Cardiac fibroblast (primary cell): ENCODE measurements at regions not wholly inside any gene's neighbourhood (a gene's known extent, or its start where the extent isn't known, plus 50 kb on each side); places are given as distances from the start of the nearest gene placed in this dataset.
"Not testable (repeated sequence)": the region's sequence is repeated elsewhere in the genome, so short reads cannot be mapped to it uniquely, and the experiment has no call there.

Experiments used
- DNase-seq, 2 donors: peaks; one replicate each; pipeline versions ENCODE4 v3.0.0 to v3.0.0-alpha.2; 2010; ENCODE audit warnings: low read depth in 2 of 2
- H3K4me3 ChIP-seq, 2 donors: replicated peaks in 1 of 2; 1 replicate in 1 of 2; 2 replicates in 1 of 2; pipeline ENCODE4 v1.5.1; 2011; ENCODE audit warnings: low read depth in 2 of 2, low read length in 2 of 2, mild to moderate bottlenecking in 2 of 2, moderate library complexity in 1 of 2
- TF ChIP-seq, protein P1 (sequence below): IDR thresholded peaks from one replicate; pipeline ENCODE4 v1.5.1; 2011; ENCODE audit warnings: low read depth, mild to moderate bottlenecking, low read length, inconsistent platforms

DNA sequence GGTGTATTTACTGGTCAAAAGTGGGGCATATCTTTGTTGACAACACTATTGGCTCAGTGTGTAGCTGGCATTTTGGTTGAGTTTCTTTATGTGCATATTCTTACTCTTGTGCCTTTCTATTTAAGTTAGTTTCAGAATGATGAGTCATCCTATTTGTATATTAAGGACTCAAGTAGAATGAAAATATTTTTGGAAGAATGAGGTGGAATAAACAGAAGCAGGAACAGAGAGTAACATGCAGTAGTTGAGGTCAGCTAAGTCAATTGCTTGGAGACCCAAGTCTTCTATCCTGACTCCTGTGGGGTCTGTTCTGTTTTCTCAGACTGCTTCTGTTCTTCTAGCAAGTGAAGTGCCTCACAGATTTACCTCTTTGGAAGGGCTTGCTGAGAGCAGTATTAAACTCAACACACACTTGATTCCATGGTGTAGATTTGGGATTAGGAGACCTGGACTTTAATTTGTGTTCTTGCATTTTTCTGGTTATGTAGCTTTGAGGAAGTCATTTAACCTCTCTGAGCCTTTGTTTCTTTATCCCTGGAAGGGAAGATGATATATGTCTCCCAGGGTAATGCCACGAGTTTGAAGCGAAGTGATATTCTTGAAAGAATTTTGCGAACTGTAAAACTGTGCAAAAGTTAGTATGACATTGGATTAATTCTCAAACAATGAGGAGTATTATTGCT is 324.3 kb downstream of the QKI start:
- no peak overlapping the region for H3K4me3 ChIP-seq
- TF ChIP-seq, protein P1, sequence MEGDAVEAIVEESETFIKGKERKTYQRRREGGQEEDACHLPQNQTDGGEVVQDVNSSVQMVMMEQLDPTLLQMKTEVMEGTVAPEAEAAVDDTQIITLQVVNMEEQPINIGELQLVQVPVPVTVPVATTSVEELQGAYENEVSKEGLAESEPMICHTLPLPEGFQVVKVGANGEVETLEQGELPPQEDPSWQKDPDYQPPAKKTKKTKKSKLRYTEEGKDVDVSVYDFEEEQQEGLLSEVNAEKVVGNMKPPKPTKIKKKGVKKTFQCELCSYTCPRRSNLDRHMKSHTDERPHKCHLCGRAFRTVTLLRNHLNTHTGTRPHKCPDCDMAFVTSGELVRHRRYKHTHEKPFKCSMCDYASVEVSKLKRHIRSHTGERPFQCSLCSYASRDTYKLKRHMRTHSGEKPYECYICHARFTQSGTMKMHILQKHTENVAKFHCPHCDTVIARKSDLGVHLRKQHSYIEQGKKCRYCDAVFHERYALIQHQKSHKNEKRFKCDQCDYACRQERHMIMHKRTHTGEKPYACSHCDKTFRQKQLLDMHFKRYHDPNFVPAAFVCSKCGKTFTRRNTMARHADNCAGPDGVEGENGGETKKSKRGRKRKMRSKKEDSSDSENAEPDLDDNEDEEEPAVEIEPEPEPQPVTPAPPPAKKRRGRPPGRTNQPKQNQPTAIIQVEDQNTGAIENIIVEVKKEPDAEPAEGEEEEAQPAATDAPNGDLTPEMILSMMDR, result no peak
- DNase-seq, result no peak

DNA sequence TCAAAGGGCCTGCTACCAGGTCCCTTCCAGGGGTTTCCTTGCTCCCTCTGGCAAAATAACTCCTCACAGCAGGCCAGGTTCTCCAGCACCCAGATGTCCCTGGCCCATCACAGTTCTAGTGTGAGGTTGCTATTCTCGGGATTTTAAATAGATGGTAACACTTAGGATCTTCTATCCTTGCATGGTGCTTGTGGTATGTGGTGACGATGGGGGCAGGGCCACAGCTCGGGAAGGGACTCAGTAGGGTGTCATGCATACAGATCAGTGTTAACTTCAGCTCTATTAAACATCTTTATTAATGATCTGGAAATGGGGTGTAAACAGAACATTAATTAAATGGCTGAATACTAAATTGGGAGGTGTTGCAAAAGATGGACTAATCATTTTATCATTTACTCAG is 323.8 kb downstream of the QKI start:
- H3K4me3 ChIP-seq, result no peak overlapping the region
- TF ChIP-seq, protein P1, result no peak
- DNase-seq, result no peak

DNA sequence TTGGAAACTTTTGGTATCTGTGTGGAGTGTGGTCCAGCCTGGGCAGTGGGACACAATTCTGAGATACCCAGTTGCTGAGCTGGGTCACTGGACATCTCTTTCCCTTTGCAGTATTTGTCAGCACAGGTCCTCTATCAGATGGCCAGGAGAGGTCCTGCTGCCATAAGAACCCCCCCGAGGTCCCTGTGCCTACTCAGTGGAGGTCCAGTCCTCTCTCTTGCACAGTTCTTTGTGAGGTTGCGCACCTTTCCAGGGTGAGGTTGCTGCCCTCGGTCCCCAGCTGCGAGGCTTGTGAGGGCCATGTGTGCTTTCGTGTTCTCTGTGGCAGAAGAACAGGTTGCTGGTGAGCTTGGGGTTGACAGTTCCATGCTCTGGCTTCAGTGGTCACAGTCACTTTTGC is 320.6 kb downstream of the QKI start:
- no peak for DNase-seq
- TF ChIP-seq, protein P1, result no peak

DNA sequence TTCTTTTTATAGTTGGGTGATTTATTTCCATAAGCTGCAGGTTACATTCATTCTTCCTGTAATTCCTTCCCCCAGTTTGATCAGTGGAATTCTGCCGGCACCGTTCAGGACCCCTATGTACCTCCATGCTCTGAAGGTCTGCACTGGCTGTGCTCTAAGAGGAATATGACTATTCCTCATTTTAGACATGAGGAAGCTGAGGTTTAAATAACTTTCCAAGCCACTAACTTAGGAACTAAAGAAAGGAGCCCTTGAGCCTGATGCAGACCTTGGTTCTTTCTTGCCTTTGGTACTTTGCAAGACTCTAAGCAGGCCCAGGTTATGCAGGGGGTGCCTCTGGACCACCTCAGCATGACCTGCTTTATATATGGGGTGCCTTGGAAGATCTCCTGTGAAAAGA is 318.5 kb downstream of the QKI start:
- TF ChIP-seq, protein P1, result no peak
- no peak overlapping the region for H3K4me3 ChIP-seq
- DNase-seq, result no peak

More for the DNA sequence above, 320.6 kb downstream of the QKI start:
- no peak overlapping the region for H3K4me3 ChIP-seq

DNA sequence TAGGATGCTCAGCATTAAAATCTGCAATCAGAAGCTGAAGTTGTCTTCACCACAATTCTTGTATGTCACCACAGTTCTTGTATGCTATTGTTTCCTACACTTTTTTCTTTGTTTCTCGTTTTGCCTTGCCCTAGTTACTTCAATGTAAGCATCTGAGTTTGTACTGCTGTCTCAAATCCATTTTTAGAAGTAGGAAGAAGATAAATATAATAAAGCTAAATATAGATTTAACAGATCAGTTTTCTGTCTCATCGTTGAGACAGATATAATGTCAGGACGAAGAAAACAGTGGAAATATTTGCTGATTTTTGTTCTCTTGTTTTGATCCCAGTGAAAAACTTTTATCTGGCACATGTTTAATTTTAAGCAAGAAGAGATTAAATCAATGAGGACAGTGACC is 318.0 kb downstream of the QKI start:
- TF ChIP-seq, protein P1, result no peak
- no peak for DNase-seq
- H3K4me3 ChIP-seq, result no peak overlapping the region

DNA sequence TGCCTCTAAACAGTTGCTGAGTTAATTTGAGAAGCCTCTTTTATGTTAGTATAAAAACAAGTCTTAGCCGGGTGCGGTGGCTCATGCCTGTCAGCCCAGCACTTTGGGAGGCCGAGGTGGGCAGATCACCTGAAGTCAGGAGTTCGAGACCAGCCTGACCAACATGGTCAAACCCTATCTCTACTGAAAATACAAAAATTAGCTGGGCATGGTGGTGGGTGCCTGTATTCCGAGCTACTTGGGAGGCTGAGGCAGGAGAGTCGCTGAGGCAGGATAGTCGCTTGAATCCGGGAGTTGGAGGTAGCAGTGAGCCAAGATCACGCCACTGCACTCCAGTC is 317.5 kb downstream of the QKI start:
- not testable (repeated sequence) for DNase-seq, H3K4me3 ChIP-seq

DNA sequence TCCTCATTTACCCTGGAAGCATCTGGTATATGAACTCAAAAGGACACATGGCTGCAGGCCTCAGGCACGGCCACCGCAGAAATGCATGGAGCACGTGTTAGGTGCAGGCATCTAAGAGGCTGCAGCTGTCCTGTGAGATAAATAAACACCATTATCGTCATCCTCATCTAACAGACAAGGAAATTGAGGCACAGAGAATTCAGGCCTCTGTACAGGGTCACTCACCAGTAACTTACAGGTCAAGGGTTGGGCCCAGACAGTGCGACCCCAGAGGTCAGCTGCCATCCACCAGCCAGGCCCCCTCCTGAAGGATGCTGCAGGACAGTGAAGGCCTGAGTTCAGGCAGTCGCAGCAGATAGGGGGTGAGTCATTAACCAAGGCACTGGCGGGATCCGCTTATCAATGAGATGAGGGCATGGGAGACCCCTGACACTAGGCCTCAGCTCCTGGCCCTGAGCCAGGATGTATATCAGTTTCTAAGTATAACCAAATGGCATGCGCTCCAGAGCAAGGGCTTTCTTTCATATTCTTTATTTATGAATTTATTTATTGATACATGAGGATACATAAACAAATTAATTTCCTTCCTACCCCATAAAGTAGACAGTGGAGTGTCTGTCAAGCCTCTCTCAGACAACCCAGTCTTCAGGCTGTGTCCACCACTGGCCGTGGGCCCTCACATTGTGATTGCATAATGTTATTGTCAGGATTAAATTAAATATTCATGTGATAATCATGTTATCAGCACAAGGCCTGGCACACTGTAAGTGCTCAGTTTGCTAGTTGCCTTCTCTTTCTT is 316.9 kb downstream of the QKI start:
- DNase-seq, result no peak
- TF ChIP-seq, protein P1, result no peak

More for the DNA sequence above, 316.9 kb downstream of the QKI start:
- no peak overlapping the region for H3K4me3 ChIP-seq
